ENCODE measurements at regions not wholly inside any gene's neighbourhood (a gene's known extent, or its start where the extent isn't known, plus 50 kb on each side); places are given as distances from the start of the nearest gene placed in this dataset.

- no peaks in the 10 kb centered on the region for H3K9me3 Mint-ChIP-seq
- no peak for ATAC-seq (ENCODE audit: poor library complexity)
- no peak overlapping the region for H3K27ac Mint-ChIP-seq
- intact Hi-C loops (cut with DNase I, micrococcal nuclease): no loop called here
- no peak overlapping the region for H3K4me3 Mint-ChIP-seq
- no peaks in the 10 kb centered on the region for H3K36me3 Mint-ChIP-seq (ENCODE audit: low read depth)
- DNase-seq: no peak
- ChIA-PET POLR2A (no interaction called here), CTCF (no interaction called here)
- H3K27me3 ChIP-seq (ENCODE audit: control insufficient read depth in 1 of 2, insufficient read depth in 2 of 2, low read length in 2 of 2): no peaks in the 10 kb centered on the region
- no peaks in the 10 kb centered on the region for H3K27me3 Mint-ChIP-seq
- H3K27ac ChIP-seq (ENCODE audit: low read depth in 1 of 2, low read length in 2 of 2): no peak overlapping the region
- peaks cover 17% of the 10 kb centered on the region for H3K4me1 Mint-ChIP-seq (ENCODE audit: low read depth)
- peaks cover 8% of the 10 kb centered on the region for H3K4me1 ChIP-seq (ENCODE audit: insufficient read depth, low read length)
- no peaks in the 10 kb centered on the region for H3K9me3 ChIP-seq (ENCODE audit: control insufficient read depth in 1 of 2, insufficient read depth in 1 of 2, low read length in 2 of 2)
- TF ChIP-seq CTCF (IDR thresholded peaks at IDR 0.05): no peak
- no peak overlapping the region for H3K4me3 ChIP-seq (ENCODE audit: low read length)
- no peaks in the 10 kb centered on the region for H3K36me3 ChIP-seq (ENCODE audit: insufficient read depth, low read length)
These were observed 658.0 kb upstream of the KCNMB2 start for GRCh38 chr3:177878192-177878591.

- Histone ChIP-seq H3K4me1 (ENCODE audit: insufficient read depth, low read length) (peaks cover 8% of the 10 kb centered on the region), H3K27ac (ENCODE audit: low read depth in 1 of 2, low read length in 2 of 2) (no peak overlapping the region), H3K27me3 (ENCODE audit: control insufficient read depth in 1 of 2, insufficient read depth in 2 of 2, low read length in 2 of 2) (no peaks in the 10 kb centered on the region), H3K9me3 (ENCODE audit: control insufficient read depth in 1 of 2, insufficient read depth in 1 of 2, low read length in 2 of 2) (no peaks in the 10 kb centered on the region), H3K4me3 (ENCODE audit: low read length) (no peak overlapping the region), H3K36me3 (ENCODE audit: insufficient read depth, low read length) (no peaks in the 10 kb centered on the region)
- no peaks in the 10 kb centered on the region for H3K36me3 Mint-ChIP-seq (ENCODE audit: low read depth)
- DNase-seq (no peak), ATAC-seq (ENCODE audit: poor library complexity) (no peak)
- ChIA-PET POLR2A (interaction anchor here (0.5 kb wide), 1 partner anchor 303 kb away, joined by 3 read pairs; no protein-coding TSS in a partner anchor), CTCF (no interaction called here)
- intact Hi-C loops (cut with DNase I, micrococcal nuclease): no loop called here
- no peak overlapping the region for H3K4me3 Mint-ChIP-seq
- no peak overlapping the region for H3K27ac Mint-ChIP-seq
- no peak for TF ChIP-seq CTCF (IDR thresholded peaks at IDR 0.05)
- H3K27me3 Mint-ChIP-seq: no peaks in the 10 kb centered on the region
- no peaks in the 10 kb centered on the region for H3K9me3 Mint-ChIP-seq
- peaks cover 25% of the 10 kb centered on the region for H3K4me1 Mint-ChIP-seq (ENCODE audit: low read depth)
These were observed 657.3 kb upstream of the KCNMB2 start for GRCh38 chr3:177878957-177879356.

- ChIA-PET CTCF (no interaction called here), POLR2A (no interaction called here)
These were observed 654.9 kb upstream of the KCNMB2 start for GRCh38 chr3:177881351-177881750.

More at GRCh38 chr3:177881351-177881750, 654.9 kb upstream of the KCNMB2 start:
- ATAC-seq (ENCODE audit: poor library complexity): no peak
- Histone ChIP-seq H3K9me3 (ENCODE audit: control insufficient read depth in 1 of 2, insufficient read depth in 1 of 2, low read length in 2 of 2) (no peaks in the 10 kb centered on the region), H3K4me1 (ENCODE audit: insufficient read depth, low read length) (peaks cover 2% of the 10 kb centered on the region), H3K27me3 (ENCODE audit: control insufficient read depth in 1 of 2, insufficient read depth in 2 of 2, low read length in 2 of 2) (no peaks in the 10 kb centered on the region), H3K36me3 (ENCODE audit: insufficient read depth, low read length) (no peaks in the 10 kb centered on the region), H3K4me3 (ENCODE audit: low read length) (no peak overlapping the region), H3K27ac (ENCODE audit: low read depth in 1 of 2, low read length in 2 of 2) (no peak overlapping the region)
- Mint-ChIP-seq H3K9me3 (no peaks in the 10 kb centered on the region), H3K27ac (no peak overlapping the region), H3K4me3 (no peak overlapping the region), H3K4me1 (ENCODE audit: low read depth) (peaks cover 15% of the 10 kb centered on the region), H3K36me3 (ENCODE audit: low read depth) (no peaks in the 10 kb centered on the region), H3K27me3 (no peaks in the 10 kb centered on the region)
- DNase-seq: no peak
- no peak for TF ChIP-seq CTCF (IDR thresholded peaks at IDR 0.05)
- intact Hi-C loops (cut with DNase I, micrococcal nuclease): no loop called here
